Upper lobe of left lung (tissue), 4 donors: ENCODE measurements at regions not wholly inside any gene's neighbourhood (a gene's known extent, or its start where the extent isn't known, plus 50 kb on each side); places are given as distances from the start of the nearest gene placed in this dataset.

ENCODE experiments used
- CTCF ChIP-seq, 6 experiments: fragments of 450-650 bp in 4 of 6; fragments of 200-600 bp in 2 of 6; sonication (generic) in 2 of 6; IDR thresholded peaks; one replicate each; pipeline ENCODE4 v1.5.1; 2016 to 2019; ENCODE audit warnings: antibody characterized with exemption in 6 of 6
- POLR2AphosphoS5 ChIP-seq, 2 donors: sonication (generic); formaldehyde crosslinking; IDR thresholded peaks; one replicate each; pipeline ENCODE4 v1.5.1; 2017; ENCODE audit warnings: antibody characterized with exemption in 2 of 2

GRCh38 chr2:150783015-150783414 is 295.5 kb upstream of the RND3 start:
- TF ChIP-seq CTCF (IDR thresholded peaks at IDR 0.05) (no peak), POLR2AphosphoS5 (IDR thresholded peaks at IDR 0.05) (no peak)
